GM19397 (cell line): ENCODE measurements at regions not wholly inside any gene's neighbourhood (a gene's known extent, or its start where the extent isn't known, plus 50 kb on each side); places are given as distances from the start of the nearest gene placed in this dataset.

Source experiments
- ATAC-seq: cut with Tn5 transposase; IDR thresholded peaks from one replicate; pipeline ENCODE4 v1.9.1; 2021; ENCODE audit warnings: mild to moderate bottlenecking, moderate library complexity; ENCODE audit not compliant: unreplicated experiment

- ATAC-seq = no peak
These were observed 372.4 kb upstream of the SPRED2 start for GRCh38 chr2:65804777-65805176.

GRCh38 chr2:65802298-65802942 is 370.0 kb upstream of the SPRED2 start:
- ATAC-seq = no peak

- ATAC-seq = no peak
These were observed 368.6 kb upstream of the SPRED2 start for GRCh38 chr2:65800998-65801397.

GRCh38 chr2:65799141-65799854 is 366.9 kb upstream of the SPRED2 start:
- ATAC-seq = no peak

- no peak for ATAC-seq
These were observed 366.2 kb upstream of the SPRED2 start for GRCh38 chr2:65798641-65799040.

- no peak for ATAC-seq
These were observed 362.6 kb upstream of the SPRED2 start for GRCh38 chr2:65794994-65795393.

GRCh38 chr2:65791404-65791975 is 359.1 kb upstream of the SPRED2 start:
- no peak for ATAC-seq

- no peak for ATAC-seq
These were observed 358.2 kb upstream of the SPRED2 start for GRCh38 chr2:65790676-65790935.

GRCh38 chr2:65789923-65790675 is 357.7 kb upstream of the SPRED2 start:
- no peak for ATAC-seq

- ATAC-seq = no peak
These were observed 356.2 kb upstream of the SPRED2 start for GRCh38 chr2:65788556-65788955.

- ATAC-seq = no peak
These were observed 354.4 kb upstream of the SPRED2 start for GRCh38 chr2:65786765-65787164.

GRCh38 chr2:65786007-65786717 is 353.8 kb upstream of the SPRED2 start:
- ATAC-seq = no peak

- ATAC-seq = no peak
These were observed 350.7 kb upstream of the SPRED2 start for GRCh38 chr2:65782996-65783650.

- no peak for ATAC-seq
These were observed 349.8 kb upstream of the SPRED2 start for GRCh38 chr2:65782186-65782585.

GRCh38 chr2:65781756-65782155 is 349.4 kb upstream of the SPRED2 start:
- no peak for ATAC-seq

GRCh38 chr2:65779021-65779420 is 346.6 kb upstream of the SPRED2 start:
- no peak for ATAC-seq

- no peak for ATAC-seq
These were observed 345.7 kb upstream of the SPRED2 start for GRCh38 chr2:65778137-65778536.

GRCh38 chr2:65775839-65776238 is 343.4 kb upstream of the SPRED2 start:
- no peak for ATAC-seq

- ATAC-seq = no peak
These were observed 335.5 kb upstream of the SPRED2 start for GRCh38 chr2:65767946-65768345.

GRCh38 chr2:65766768-65767267 is 334.4 kb upstream of the SPRED2 start:
- ATAC-seq = no peak

GRCh38 chr2:65765376-65765775 is 333.0 kb upstream of the SPRED2 start:
- ATAC-seq = no peak
